Renal cortex interstitium (tissue), 11 donors: ENCODE measurements at regions not wholly inside any gene's neighbourhood (a gene's known extent, or its start where the extent isn't known, plus 50 kb on each side); places are given as distances from the start of the nearest gene placed in this dataset.
"Not testable (repeated sequence)": the region's sequence is repeated elsewhere in the genome, so short reads cannot be mapped to it uniquely, and the experiment has no call there.

Source experiments
- DNase-seq, 11 donors: peaks; one replicate each; pipeline ENCODE4 v3.0.0-alpha.2; 2013; ENCODE audit warnings: low read depth in 9 of 11, low spot score in 4 of 11; ENCODE audit errors: extremely low read depth in 1 of 11

DNA sequence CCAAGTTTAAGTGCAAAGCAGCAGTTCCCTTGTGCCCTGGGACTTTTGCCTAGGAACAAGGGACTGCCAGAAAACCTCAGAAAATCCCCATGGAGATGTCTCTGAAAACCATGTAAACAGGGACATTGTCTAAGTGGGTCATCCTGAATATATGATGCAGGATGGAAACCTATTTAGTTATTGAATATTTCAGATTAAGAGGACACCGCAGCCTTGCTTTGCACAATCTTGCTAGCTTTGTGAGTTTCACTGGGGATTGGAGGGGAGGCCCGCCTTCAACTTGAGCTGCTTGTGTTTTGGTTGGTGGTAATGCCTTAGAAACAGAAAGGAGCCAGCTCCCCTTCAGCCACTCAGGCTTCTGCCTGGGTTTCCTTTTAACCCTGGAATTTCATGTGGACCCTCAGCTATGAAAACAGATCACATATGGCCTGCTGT lies 112.8 kb downstream of the C9orf152 start:
- DNase-seq = peak in 1 of 11 donors; percentile 46

DNA sequence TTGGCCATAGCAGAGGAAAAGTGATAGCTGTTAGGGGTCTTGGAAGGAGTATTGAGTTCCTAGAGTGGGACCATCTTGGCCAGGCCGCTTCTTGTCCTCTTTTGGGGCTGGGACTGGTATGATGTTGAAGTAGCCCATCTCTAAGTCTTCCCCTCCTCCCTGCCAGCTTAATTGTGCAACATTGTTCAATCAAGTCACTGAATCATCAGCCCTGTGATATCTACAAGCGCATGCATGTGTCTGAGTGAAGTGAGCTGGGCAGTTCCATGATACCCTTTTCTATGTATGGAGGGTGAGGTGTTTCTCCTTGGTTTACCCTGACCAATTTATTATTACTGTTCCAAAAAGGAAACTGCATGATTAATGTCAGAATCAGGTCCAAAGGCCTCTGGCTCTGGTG lies 112.2 kb downstream of the C9orf152 start:
- DNase-seq = no peak

DNA sequence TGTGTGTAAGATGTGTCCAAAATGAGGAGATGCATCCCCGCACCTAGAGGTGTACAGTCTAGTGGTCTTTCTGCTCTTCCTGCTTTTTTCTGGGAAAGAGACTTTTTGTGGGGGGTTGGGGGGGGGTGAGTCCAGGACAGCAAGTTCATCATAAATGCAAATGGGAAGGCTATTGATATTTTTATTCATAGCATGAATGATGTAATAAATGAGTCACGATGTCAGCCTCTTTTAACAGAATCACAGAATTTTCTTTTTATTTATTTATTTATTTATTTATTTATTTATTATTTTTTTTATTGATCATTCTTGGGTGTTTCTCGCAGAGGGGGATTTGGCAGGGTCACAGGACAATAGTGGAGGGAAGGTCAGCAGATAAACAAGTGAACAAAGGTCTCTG lies 111.3 kb downstream of the C9orf152 start:
- not testable (repeated sequence) for DNase-seq

DNA sequence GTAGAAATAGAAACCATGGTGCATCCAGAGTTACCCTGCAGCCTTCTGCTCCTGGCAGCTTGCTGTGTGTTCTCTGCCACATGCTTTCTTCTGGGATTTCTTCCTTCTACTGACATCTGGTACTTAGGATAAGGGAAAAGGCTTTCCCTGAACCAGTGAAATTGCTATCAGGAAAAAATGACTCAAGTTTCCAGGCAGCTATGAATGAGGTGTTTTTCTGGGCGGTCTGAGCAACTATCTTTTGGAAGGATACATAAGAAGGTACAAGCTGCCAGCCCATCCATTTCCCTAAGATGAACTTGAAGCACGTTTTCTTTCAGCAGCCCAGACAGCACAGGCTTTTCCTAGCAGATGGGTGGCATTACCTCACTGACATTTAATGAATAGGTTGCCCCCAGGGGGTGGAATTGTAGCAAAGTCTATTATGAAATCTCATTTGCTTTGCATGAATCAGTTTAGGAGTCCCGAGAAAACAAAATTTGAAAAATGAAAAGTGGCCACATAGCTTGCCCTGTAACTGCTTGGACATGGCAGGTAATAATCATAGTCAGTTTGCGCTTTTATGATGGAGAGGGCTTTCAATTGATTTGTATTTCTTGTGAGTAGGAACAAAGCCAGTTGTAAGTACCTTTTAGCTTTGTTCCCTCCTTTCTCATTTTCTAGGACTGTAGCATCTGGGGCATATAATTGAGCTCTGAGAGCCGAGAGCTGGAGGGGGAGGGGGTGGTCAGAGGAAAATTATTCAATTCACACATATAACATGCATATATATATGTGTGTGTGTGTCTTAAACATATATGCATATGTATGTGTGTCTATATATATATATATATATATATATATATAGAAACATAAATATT lies 108.5 kb downstream of the C9orf152 start:
- no peak for DNase-seq

DNA sequence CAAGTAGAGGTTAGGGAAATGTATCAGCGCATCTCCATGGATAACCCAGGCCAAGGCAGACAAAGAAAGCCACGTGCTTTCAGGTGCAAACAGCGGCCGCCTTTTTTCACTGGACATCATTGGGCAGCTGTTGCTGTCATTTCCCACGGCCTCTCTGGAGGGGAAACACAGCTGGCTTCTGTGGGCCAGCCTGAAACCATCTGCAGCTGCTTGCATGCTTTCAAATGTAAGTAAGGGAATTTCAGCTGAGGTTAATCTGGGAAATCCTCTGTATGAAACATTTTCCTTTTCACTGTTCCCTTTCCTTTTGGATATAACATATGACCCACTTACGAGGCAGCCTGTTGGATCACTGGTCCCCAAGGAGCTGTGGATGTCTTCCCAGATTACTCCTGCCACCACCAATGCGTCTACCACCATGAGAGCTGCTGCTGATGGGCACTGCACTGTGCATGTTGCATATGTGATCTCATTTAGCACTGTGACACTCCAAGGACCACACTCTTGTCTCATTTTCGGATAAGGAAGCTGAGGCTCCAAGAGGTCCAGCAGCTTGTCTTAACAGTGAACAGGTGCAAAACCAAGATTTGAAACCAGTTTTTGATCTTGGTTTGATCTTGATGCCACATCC lies 106.3 kb downstream of the C9orf152 start:
- no peak for DNase-seq

DNA sequence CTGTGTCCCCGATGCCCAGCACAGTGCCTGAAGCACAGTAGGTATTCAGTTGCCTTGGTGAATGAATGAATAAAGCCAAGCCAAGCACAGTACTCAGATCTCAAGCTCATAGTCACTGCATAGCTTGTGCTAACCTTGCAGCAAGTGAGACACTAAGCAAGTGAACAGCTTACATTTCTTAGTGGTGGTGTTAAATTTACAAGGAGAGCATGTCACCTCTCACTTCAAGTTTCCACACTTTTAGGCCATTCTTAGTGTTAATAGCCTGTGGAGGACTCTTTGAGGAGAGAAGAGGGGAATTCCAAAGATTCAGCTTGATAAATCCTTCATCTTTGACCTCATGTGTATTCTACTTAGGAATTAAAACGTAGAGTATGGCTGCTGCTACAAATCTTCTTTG lies 104.7 kb downstream of the C9orf152 start:
- DNase-seq = no peak

DNA sequence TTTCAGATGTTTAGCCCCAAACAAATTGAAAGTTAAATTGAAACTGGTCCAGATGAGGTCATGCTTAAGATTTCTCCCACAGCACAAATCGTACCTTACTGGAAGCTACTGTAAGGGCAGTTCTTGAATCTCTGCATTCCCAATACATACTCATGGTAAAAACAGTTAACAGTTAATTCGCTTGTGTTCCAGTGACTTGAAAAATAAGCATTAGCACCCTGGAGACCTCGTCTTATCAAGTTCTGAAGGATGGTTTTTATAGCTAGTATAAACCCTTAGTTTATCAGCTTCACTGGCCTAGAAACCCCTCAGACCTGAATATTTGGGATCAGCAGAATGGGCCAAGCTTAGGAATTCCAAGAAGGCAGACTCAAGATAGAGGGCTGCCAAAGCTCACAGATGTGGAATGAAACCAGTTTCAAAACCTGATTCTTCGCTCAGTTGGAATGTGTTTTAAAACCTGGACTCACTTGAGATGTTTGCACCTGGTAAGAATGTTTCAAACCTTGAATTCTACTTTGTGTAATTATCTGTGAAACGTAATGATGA lies 103.6 kb downstream of the C9orf152 start:
- no peak for DNase-seq

DNA sequence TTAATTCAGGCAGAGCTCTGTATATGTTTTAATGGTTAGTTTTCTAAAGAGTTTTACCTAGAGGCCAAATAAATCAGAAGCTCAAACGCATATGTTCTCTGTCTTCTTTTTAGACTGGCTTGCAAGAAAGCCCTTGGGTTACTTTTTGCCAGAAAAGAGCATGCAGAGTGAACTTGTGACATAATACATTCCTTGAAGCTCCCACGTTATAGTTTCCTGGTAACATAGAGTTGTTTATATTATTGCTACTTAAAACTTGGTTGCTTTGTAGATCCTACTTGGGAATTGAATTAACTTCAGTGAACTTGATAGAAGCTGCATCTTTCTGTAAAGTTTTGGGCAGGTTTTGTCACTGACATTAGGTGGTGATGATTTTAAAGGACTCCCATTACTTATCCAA lies 102.9 kb downstream of the C9orf152 start:
- peak in 1 of 11 donors; percentile 70 for DNase-seq

DNA sequence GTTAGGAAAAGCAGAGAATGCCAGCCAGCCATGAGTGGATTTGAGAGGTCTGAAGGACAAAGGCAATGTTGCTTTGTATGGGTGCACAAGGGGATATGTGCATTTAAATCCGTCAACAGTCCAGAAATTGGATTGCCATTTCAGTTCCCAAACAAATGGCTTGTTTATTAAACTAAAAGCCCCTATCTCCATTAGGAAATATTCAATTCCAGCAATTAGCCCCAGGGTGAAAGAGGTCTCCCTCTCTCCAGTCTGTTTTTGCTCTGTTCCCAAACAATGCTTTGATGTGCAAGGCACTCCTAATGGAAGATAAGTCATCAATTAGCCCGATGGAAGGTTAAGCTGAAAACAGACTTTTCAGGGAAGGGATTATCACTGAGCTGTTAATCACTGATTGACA lies 101.3 kb downstream of the C9orf152 start:
- DNase-seq = no peak

DNA sequence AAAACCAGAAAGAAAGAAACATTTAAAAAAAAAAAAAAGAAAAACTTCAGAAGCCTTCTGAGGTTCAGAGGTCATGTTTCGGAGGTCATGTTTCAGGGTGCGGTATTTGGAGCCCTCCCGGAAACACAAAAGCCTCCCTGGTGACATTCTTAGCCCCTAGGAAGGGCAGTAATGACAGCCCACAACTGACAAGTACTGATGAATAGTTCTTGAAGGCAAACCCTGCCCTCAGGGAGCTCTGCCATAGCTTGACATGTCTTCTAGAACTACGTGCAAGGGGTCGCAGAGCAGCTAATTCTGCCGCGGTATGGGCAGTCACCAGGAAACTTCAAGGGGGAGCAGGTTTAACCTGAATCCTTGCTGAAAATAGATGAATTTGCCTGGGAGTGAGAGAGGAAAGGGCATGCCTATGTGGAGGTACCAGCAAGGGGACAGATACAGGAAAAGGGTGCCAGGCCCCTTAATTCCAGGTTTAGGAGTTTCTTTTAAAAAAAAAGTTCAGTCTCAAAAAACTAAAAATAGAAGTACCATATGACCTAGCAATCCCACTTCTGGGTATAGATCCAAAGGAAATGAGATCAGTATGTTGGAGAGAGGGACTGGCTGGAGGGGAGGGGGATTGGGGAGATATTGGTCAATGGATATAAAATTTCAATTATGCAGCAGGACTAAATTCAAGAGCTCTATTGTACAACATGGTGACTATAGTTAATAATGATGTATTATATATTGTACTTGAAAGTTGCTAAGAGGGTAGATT lies 98.4 kb downstream of the C9orf152 start:
- DNase-seq = no peak

DNA sequence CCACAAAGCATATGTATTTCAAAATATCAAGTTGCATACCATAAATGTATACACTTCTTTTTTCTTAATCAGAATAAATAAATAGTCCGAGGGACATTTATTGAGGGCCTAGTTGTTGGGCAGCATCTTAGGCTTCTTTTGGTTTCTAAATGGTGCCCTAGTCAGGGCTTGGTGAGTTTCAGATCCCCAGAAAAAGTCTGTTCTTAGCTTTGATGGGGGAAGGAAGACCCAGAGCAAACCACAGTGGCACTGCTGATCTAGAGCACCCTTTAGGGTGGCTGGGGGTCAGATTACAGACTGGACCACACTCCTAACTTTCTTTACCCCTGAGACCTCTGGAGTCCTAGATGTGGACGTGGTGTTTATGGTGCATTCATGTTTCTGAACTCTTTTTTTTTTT lies 97.8 kb downstream of the C9orf152 start:
- no peak for DNase-seq

DNA sequence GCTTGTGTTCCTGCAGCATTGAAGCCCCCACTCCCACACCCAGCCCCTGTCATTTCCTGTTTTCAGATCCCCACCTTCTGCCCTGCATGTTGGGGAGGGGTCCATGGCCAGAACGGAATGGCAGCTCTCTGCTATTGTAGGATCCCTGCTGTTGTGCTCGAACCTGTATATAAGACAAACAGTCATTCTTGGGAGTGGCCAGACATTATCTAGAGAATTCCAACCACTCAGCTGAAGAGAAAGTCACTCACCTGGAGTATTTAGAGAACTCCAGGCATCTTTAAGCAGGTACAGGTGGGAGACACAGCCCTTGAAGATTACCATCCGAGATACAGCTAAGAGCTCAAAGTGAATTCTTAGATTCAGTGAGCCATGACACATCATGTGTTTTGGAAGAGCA lies 96.1 kb downstream of the C9orf152 start:
- no peak for DNase-seq

DNA sequence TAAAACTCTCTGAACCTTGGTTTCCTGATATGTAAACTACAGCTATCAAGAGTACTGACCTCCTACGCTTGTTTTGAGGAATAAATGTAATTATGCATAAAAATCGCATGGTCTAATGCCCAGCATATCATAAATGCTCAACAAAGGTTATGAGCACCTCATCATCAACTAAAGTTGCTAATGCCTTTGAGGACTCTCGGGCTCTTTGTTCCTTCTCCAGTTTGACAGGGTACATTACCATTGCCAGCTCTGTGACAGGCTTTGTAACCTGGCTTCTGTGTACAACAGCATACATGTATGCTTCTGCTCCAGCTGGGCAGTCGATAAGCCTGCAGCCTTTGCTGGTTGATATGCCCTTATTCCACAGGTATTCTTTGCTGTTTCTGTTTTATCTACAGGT lies 95.2 kb downstream of the C9orf152 start:
- DNase-seq = no peak

DNA sequence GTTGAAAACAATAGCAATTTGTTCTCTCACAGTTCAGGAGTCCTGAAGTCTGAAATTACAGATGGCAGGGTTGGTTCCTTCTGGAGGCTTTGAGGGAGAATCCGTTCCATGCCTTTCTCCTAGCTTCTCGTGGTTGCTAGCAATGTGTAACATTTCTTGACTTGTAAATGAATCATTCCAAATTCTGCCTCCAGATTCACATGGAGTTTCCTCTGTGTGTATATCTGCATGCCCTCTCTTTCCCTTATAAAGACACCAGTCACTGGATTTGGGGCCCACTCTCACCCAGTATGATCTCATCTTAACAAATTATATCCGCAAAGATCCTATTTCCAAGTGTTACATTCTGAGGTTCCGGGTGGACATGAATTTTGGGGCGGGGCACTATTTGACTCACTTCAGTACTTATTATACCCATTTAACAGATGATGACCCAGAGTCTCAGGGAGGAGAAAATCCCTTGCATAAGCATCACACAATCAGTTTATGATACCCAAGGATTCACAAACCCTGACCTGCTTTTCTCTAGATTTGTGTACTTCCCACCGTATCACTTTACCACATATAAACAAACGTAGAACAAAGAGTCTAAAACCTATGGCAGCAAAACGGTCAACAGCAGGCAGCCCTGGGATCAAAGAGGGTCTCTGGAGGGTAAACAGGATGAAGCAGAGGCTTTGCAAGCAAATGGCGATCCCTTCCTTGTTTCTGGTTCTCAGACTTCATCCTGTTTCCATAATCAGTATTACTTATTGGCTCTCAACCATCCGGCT lies 93.7 kb downstream of the C9orf152 start:
- no peak for DNase-seq

DNA sequence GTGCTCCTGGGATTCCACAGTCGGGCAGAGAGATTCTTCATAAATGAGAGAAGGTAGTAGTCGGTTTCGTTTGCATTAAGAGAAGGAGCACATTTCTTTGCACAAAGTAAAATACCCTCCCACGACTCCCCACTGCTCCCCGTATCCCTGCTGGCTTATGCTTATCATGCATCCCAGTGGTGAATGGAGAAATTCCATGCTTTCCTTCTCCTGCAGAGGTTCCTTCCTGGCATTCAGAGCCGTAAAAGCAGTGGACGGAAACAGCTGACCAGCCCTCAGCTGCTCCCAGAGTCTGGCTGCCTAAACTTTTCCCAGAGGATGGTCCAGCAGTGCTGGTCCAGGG lies 93.1 kb downstream of the C9orf152 start:
- DNase-seq = no peak

DNA sequence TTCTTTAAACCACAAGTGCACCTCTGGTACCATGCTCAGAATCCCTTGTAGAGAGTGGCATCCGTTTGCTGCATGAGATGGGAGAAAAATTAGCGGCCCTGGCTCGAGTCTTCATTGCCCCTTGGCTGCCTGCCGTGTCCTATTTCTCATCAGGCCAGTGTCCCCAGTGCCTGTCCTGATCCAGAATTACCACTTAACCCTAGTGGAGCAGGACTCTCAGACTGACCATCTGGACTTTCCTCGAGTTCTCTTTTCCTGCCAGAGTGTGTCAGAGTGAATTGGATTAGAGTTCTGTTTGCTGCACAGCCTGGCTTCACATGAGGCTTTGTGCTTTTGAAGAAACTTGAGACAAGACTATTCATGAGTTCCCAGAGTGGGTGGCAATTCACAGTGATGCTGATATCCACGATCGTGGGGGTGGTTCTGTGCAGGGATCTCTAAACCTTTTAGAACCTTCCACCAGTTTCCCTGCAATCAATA lies 92.6 kb downstream of the C9orf152 start:
- no peak for DNase-seq

DNA sequence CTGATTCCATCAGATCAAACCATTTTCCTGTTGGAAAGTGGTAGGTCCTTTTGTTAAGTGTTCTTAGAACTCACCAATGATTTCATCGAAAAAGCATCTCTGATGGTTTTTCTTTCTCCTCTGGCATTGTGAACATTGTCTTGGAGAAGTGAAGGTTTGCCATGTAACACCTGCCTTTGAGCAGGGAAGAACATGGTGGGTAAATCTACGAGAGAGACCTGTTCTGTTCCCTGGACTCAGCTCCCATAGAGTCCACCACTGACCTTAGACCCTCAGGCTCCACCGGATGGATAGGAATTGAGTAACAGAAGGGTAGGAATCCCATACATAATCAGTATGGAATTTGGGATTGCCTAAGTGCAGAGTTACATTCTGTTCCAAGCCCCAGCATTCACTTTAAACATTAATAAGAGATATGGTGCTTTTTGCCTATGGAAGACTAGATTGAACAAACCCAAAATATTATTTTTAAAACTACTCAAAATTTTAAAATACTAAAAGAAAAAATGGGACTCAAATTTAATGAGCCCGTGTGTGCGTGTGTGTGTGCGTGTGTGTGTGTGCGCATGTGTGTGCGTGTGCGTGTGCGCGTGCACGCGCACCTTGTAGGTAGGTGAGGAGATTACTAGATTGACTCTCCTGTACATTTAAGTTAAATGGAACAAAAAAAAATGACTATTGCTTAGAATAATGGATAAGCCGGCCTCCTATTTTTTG lies 92.0 kb downstream of the C9orf152 start:
- DNase-seq = no peak

DNA sequence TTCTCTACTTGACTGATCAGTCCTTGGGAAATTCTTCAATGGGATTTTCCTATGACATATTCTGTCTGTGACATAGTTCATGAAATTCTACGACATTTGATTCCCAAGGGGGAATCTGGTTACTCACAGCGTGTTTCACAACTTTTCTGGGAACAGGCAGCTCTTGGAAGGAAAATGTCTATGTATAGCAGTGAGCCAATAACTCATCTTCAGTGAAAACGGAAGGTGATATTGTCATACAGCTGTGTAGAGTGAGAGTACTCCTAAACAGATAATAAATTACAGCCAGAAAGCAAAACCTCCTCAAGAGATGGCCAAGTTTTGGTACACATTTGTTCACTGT lies 91.4 kb downstream of the C9orf152 start:
- no peak for DNase-seq
